ENCODE measurements at regions not wholly inside any gene's neighbourhood (a gene's known extent, or its start where the extent isn't known, plus 50 kb on each side); places are given as distances from the start of the nearest gene placed in this dataset.

- no peak for TF ChIP-seq EGR1 (IDR thresholded peaks at IDR 0.05; ENCODE audit: low read depth in 2 of 2)
- no peak for TF ChIP-seq RXRA (IDR thresholded peaks at IDR 0.05)
- no peak for TF ChIP-seq FOXA1 (IDR thresholded peaks at IDR 0.05)
- no peak for TF ChIP-seq ZBTB33 (IDR thresholded peaks at IDR 0.05)
- no peak for TF ChIP-seq NR2F2 (IDR thresholded peaks at IDR 0.05)
- TF ChIP-seq TAF1 (conservative IDR thresholded peaks at IDR 0.05) = no peak
- TF ChIP-seq JUND (IDR thresholded peaks at IDR 0.05) = no peak
- TF ChIP-seq, protein P1, sequence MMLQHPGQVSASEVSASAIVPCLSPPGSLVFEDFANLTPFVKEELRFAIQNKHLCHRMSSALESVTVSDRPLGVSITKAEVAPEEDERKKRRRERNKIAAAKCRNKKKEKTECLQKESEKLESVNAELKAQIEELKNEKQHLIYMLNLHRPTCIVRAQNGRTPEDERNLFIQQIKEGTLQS (IDR thresholded peaks at IDR 0.05) = no peak
- no peak for TF ChIP-seq RAD21 (IDR thresholded peaks at IDR 0.05)
- TF ChIP-seq, protein P2, sequence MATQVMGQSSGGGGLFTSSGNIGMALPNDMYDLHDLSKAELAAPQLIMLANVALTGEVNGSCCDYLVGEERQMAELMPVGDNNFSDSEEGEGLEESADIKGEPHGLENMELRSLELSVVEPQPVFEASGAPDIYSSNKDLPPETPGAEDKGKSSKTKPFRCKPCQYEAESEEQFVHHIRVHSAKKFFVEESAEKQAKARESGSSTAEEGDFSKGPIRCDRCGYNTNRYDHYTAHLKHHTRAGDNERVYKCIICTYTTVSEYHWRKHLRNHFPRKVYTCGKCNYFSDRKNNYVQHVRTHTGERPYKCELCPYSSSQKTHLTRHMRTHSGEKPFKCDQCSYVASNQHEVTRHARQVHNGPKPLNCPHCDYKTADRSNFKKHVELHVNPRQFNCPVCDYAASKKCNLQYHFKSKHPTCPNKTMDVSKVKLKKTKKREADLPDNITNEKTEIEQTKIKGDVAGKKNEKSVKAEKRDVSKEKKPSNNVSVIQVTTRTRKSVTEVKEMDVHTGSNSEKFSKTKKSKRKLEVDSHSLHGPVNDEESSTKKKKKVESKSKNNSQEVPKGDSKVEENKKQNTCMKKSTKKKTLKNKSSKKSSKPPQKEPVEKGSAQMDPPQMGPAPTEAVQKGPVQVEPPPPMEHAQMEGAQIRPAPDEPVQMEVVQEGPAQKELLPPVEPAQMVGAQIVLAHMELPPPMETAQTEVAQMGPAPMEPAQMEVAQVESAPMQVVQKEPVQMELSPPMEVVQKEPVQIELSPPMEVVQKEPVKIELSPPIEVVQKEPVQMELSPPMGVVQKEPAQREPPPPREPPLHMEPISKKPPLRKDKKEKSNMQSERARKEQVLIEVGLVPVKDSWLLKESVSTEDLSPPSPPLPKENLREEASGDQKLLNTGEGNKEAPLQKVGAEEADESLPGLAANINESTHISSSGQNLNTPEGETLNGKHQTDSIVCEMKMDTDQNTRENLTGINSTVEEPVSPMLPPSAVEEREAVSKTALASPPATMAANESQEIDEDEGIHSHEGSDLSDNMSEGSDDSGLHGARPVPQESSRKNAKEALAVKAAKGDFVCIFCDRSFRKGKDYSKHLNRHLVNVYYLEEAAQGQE (IDR thresholded peaks at IDR 0.05) = no peak
- no peak for TF ChIP-seq CTCF (IDR thresholded peaks at IDR 0.05; ENCODE audit: low read depth, low read length, missing input control)
- no peak for TF ChIP-seq FOXA2 (IDR thresholded peaks at IDR 0.05)
- TF ChIP-seq GABPA (IDR thresholded peaks at IDR 0.05 in 1 of 2, conservative IDR thresholded peaks at IDR 0.05 in 1 of 2) = no peak
- no peak for TF ChIP-seq SP1 (IDR thresholded peaks at IDR 0.05)
- TF ChIP-seq HNF4G (IDR thresholded peaks at IDR 0.05) = no peak
- TF ChIP-seq YY1 (IDR thresholded peaks at IDR 0.05) = no peak
- TF ChIP-seq, protein P3, sequence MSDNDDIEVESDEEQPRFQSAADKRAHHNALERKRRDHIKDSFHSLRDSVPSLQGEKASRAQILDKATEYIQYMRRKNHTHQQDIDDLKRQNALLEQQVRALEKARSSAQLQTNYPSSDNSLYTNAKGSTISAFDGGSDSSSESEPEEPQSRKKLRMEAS (IDR thresholded peaks at IDR 0.05) = no peak
- TF ChIP-seq HNF4A (conservative IDR thresholded peaks at IDR 0.05) = no peak
- DNase-seq (ENCODE audit: low spot score) = no peak
- Histone ChIP-seq H3K4me1 (ENCODE audit: control insufficient read depth in 4 of 4, insufficient read depth in 4 of 4, low read length in 3 of 4) (no peaks in the 10 kb centered on the region), H3K4me3 (ENCODE audit: low read depth in 1 of 3, low read length in 3 of 3) (no peak overlapping the region), H3K36me3 (ENCODE audit: control insufficient read depth in 4 of 4, insufficient read depth in 3 of 4, low read depth in 1 of 4, low read length in 3 of 4) (no peaks in the 10 kb centered on the region), H3K27me3 (ENCODE audit: control insufficient read depth in 4 of 4, insufficient read depth in 4 of 4, low read length in 3 of 4) (no peaks in the 10 kb centered on the region), H3K9ac (ENCODE audit: low read depth in 1 of 2, low read length in 2 of 2) (no peak overlapping the region), H3K9me3 (ENCODE audit: control insufficient read depth in 4 of 4, low read length in 3 of 4) (no peaks in the 10 kb centered on the region), H3K27ac (ENCODE audit: low read depth in 1 of 2, low read length in 2 of 2) (no peak overlapping the region)
Observed at GRCh38 chr6:123747515-123747914, 56.1 kb upstream of the NKAIN2 start.
